ES-I3 (cell line): ENCODE measurements at regions not wholly inside any gene's neighbourhood (a gene's known extent, or its start where the extent isn't known, plus 50 kb on each side); places are given as distances from the start of the nearest gene placed in this dataset.

ENCODE experiments used
- H3K36me3 ChIP-seq: 2 replicates; pipeline ENCODE4 v1.6.1; 2013; ENCODE audit warnings: mild to moderate bottlenecking, low read length, control low read depth, moderate library complexity; ENCODE audit not compliant: insufficient read depth
- H3K4me1 ChIP-seq: 2 replicates; pipeline ENCODE4 v1.6.1; 2013; ENCODE audit warnings: mild to moderate bottlenecking, control low read depth, low read length; ENCODE audit not compliant: insufficient read depth
- H3K9ac ChIP-seq: 2 replicates; pipeline ENCODE4 v1.6.1; 2013; ENCODE audit warnings: low read depth, mild to moderate bottlenecking, low read length, moderate library complexity
- H3K9me3 ChIP-seq: 2 replicates; pipeline ENCODE4 v1.6.1; 2013; ENCODE audit warnings: mild to moderate bottlenecking, low read length, moderate library complexity; ENCODE audit not compliant: control insufficient read depth, insufficient read depth

DNA sequence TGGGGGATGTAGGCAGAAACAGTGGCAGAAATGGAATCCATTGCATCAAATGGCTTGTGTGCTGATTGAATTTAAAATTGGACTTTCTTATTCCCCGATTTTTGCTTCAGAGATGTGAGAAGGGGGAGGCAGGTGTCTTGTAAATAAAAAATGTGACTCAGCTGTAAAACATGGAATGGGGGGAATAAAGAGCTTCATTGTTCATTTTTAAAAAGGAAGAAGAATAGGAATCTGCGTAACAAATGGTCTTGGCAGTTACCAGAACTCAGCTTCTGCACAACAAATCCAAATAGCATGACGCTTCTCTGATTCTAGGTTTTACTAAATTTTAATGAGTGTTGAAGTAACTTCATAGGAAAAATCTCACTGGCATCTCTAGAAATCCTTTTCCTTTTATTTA is 323.9 kb upstream of the GBE1 start:
- Histone ChIP-seq H3K4me1 (peaks cover 22% of the 10 kb centered on the region), H3K36me3 (no peaks in the 10 kb centered on the region), H3K9me3 (no peaks in the 10 kb centered on the region), H3K9ac (no peak overlapping the region)

DNA sequence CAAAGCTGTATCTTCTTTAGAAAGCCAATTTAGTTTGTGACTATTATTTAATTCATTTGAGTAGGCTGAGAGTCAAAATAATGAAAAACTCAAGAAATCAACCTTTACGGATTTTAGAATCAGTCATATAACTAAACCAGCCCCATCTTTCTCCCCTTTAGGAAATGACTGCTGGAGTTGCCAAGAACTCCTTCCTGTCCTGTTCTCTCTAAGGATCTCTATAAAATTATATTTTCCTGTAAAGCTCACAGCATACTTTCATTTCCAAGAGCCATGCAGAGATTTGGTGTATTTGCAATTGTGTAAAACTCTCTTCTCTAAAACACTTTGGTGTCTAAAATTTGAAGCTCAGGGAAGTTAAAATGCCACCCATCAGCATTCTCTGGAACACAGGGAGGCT is 323.4 kb upstream of the GBE1 start:
- H3K4me1 ChIP-seq = peaks cover 26% of the 10 kb centered on the region
- H3K9me3 ChIP-seq = no peaks in the 10 kb centered on the region
- H3K36me3 ChIP-seq = no peaks in the 10 kb centered on the region
- no peak overlapping the region for H3K9ac ChIP-seq

DNA sequence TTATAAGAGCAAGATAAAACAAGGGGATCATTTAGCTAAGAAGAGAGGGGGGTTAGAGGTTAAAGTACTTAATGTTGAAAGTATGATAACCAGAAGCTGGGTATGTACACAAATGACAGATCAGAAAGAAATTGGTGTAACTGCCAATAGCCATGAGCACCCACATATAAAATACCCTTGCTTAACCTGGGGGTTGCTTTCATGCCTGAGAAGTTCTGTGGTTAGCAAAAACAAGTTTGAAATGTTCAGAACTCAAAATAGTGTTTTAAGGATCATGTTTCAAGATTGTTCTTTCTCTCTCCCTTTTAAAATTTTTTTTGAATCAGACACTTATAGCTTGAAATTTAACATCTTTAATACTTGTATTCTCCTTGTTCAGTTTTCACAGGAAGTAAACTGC is 321.4 kb upstream of the GBE1 start:
- Histone ChIP-seq H3K9ac (no peak overlapping the region), H3K4me1 (peaks cover 18% of the 10 kb centered on the region)

DNA sequence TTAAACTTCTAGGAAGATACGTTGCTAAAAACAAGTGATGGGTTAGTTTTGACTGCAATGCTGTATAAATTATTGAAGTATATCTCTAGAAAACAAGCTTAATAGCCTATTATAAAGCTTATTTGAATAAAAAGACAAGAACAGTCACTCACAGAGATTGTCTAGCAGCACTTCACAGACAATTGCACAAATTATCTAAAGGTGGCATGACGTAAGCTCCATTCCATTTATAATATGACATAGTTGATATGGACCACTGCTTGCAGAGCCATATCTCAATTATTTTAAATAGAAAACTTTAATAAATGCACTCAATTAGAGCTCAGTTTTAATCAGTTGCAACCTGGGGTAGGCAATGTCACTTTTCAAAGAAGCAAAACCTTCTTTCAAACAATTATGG is 319.9 kb upstream of the GBE1 start:
- H3K36me3 ChIP-seq = no peaks in the 10 kb centered on the region
- H3K9ac ChIP-seq = no peak overlapping the region
- no peaks in the 10 kb centered on the region for H3K9me3 ChIP-seq
- H3K4me1 ChIP-seq = peaks cover 14% of the 10 kb centered on the region

More for the DNA sequence above, 321.4 kb upstream of the GBE1 start:
- H3K36me3 ChIP-seq = no peaks in the 10 kb centered on the region
- H3K9me3 ChIP-seq = no peaks in the 10 kb centered on the region

DNA sequence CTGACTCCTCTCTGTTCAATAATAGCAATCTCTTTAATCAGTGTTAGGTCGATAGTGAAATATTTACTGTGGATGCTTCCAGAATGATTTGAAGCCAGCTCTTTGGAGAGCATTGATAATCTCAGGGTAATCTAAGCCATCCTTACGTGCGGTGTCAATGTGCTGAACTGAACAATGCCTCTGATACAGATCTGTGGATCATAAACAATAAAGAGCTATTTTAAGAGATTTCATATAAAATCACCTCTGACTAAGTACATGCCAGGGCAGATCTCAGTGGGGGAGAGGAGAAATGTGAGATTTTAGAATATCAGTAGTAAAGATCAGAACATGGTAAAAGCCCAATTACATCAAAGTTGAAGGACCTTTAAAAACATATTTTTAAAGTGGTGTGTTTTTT is 319.3 kb upstream of the GBE1 start:
- no peak overlapping the region for H3K9ac ChIP-seq
- no peaks in the 10 kb centered on the region for H3K36me3 ChIP-seq
- peaks cover 14% of the 10 kb centered on the region for H3K4me1 ChIP-seq
- no peaks in the 10 kb centered on the region for H3K9me3 ChIP-seq

DNA sequence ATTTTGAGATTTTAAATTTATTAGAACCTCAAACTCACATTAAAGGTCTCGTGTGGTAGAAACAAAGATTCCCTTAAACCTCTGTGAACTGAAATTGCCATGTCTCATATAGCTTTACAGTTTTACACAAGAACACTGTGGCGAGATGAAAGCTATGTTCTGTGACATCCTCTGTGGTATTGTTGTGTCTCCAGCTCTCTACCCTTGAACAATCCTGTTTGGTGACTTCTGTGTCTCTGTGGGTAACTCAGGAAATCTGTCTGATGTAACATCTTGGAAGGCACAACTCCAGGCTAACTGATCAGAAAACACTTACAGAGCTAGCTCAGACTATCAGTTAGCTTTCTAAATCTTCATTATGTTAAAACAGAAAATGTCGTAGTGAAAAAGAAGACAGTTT is 318.8 kb upstream of the GBE1 start:
- Histone ChIP-seq H3K36me3 (no peaks in the 10 kb centered on the region), H3K4me1 (peaks cover 14% of the 10 kb centered on the region)

DNA sequence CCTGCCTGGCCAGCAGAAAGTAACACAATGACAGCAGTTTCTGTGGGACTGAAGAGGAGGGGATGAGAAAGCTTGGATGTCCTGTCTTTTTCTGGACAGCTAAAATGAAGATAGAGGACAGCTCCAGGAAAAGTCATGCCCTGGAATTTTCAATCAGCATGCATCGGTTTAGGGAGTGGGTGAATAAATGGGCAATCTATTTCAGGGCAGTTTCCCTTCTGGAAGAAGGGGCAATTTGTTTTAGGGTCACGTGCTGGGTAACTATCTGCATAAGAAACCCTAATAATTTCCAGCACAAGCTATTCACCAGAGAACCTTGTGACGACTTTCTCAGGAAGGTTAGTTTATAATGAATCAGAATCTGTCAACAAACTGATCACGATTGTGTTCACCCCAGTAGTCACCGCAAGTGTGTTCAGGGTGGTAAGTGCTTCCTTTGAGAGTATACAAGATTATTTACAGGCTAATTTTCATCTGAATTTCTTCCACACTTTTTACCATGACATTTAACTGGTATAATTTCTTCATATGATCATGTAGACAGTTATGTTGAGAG is 318.0 kb upstream of the GBE1 start:
- Histone ChIP-seq H3K9ac (no peak overlapping the region), H3K9me3 (no peaks in the 10 kb centered on the region), H3K36me3 (no peaks in the 10 kb centered on the region), H3K4me1 (peaks cover 11% of the 10 kb centered on the region)

More for the DNA sequence above, 318.8 kb upstream of the GBE1 start:
- no peaks in the 10 kb centered on the region for H3K9me3 ChIP-seq
- H3K9ac ChIP-seq = no peak overlapping the region

DNA sequence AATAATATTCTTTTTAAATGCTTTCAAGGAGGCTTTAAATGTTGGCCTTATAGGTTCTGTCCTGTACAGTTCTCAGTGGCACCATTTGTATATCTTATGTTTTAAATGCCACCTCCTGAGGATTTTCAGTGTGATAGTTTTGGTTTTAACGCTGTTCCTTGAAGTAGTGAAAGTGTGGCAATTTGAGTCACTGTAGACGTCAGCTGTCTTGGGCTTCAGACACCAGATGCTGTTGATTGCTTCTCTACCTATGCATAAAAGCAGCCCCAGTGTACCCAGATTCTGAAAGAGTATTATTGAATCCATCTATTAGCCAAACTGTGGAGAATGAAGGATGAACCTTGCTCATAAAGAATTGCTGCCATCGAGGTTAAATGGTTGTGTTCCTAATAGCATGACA is 316.8 kb upstream of the GBE1 start:
- Histone ChIP-seq H3K9ac (no peak overlapping the region), H3K36me3 (no peaks in the 10 kb centered on the region), H3K9me3 (no peaks in the 10 kb centered on the region), H3K4me1 (peaks cover 9% of the 10 kb centered on the region)

DNA sequence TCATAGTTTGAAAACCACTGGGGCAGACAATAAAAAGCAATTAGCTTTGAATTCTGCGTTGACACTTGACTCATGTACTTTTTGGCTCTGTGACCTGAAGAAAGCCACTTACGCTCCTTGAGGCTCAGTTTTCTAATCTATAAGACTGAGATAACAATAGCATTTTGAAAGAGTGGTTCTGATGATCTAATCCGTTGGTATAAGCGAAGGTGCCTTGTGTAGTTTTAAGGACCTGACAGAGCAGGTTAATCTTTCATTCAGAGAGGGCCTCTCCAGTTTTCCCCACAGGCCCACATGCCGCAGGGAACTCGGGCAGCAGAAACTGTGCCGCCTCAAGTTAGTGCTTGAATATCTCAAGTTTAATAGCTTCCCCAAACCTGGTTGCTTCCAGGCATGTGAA is 306.0 kb upstream of the GBE1 start:
- no peak overlapping the region for H3K9ac ChIP-seq
- H3K36me3 ChIP-seq = no peaks in the 10 kb centered on the region
- H3K4me1 ChIP-seq = no peaks in the 10 kb centered on the region
- no peaks in the 10 kb centered on the region for H3K9me3 ChIP-seq

DNA sequence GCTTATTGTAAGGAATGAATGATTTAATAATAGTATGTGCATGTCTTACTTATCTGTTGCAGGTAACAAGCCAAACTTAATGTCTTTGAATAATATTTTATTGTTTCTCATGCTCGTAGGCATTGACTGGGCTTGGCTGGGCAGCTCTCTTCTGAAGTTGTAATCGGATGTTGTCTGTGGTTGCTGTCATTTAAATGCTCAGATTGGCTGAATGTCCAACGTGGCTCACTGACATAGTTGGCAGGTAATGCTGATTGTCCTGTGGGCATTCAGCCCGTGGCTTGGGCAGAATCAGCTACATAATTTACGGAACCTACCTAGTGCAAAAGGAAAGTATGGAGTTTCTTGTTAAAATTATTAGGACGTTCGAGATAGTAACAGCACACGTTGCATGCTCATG is 297.4 kb upstream of the GBE1 start:
- Histone ChIP-seq H3K9me3 (no peaks in the 10 kb centered on the region), H3K36me3 (no peaks in the 10 kb centered on the region), H3K4me1 (no peaks in the 10 kb centered on the region), H3K9ac (no peak overlapping the region)

DNA sequence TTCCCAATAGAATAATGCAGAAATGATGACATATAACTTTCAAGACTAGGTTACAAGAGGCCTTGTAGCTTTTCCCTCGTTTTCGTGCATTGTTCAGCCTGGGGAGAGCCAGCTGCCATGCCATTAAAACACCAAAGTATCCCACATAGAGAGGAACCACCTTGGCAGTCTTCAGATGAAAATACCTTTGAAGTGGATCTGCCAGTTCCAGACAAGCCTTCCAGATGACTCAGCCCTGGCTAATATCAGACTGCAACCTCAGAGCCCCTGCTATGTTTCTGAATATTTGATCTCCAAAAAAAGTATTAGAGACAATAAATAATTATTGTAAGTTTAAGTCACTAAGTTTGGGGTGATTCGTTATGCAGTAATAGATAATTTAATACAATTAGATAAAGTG is 294.3 kb upstream of the GBE1 start:
- H3K9ac ChIP-seq = no peak overlapping the region
- H3K9me3 ChIP-seq = no peaks in the 10 kb centered on the region
- no peaks in the 10 kb centered on the region for H3K36me3 ChIP-seq
- no peaks in the 10 kb centered on the region for H3K4me1 ChIP-seq

DNA sequence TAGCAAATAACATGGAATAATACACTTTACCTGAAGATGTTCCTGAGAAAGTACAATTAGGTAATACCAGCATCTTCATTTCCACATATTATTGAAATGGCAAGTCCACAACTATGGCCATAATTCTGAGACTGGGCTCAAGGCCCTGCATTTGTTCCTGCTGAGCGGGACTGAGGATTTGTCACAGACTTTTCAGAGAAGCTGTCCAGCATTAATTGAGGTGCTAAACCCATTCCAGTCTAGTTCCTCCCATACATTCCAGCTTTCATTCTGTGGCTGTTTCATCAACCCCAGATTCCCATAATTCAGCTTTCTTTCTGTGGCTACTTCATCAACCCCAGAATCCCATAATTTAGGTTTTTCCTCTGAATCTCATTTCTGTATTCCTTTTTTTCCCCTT is 293.4 kb upstream of the GBE1 start:
- Histone ChIP-seq H3K36me3 (no peaks in the 10 kb centered on the region), H3K9ac (no peak overlapping the region), H3K9me3 (no peaks in the 10 kb centered on the region), H3K4me1 (no peaks in the 10 kb centered on the region)

DNA sequence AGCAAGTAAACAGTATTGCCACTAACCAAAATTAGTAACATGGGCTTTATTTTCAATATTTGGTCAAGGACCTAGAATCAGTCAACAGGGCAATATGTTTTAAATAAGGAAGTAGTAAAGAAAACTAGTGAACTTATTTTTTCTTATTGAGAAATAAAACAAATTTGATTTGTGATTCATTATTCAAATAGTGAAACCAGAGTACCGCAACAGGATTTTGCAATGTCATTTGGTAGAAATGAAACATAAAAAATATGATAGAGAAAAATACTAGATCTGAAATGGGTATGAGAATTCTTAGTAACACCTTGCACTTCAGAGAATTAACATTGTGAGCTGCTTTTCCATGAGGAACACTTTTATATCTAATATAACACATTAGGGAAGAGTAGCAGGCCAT is 291.8 kb upstream of the GBE1 start:
- Histone ChIP-seq H3K36me3 (no peaks in the 10 kb centered on the region), H3K9ac (no peak overlapping the region), H3K9me3 (no peaks in the 10 kb centered on the region), H3K4me1 (no peaks in the 10 kb centered on the region)

DNA sequence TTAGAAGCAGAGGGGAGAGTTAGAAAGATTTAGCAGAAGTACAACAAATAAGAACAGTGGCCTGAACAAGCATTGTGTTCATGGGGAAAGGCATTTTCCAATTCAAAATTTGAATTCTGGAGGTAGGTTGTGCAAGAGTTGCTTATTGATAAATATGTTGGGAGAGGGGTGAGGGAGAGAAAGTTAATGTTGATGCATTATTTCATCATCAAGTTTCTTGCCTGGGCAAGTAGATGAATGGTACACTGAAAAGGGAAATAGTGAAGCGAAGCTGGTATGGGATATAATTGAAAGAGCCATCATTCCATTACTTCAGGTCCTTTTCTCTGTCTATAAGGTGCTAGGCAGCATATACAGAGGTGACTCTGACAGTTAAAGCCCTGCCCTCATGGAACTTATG is 288.9 kb upstream of the GBE1 start:
- Histone ChIP-seq H3K9me3 (no peaks in the 10 kb centered on the region), H3K36me3 (no peaks in the 10 kb centered on the region), H3K4me1 (no peaks in the 10 kb centered on the region), H3K9ac (no peak overlapping the region)

DNA sequence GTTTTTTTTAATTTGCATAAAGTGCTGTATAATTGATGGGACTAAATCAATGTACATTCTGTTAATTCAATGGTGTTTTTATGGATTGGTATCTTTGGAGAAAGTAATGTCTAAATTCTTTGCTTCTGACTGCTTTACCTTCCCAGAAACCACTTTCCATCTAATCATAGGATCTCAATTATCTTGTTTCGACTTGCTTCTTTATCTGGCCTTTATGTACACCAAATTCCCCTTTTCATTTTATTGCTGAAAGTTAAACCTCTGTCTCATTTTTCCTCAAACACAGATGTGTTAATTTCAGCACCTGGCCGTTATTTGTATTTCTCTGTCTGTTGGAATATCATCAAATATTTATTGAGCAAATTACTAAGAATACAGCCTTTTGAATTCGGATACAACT is 287.3 kb upstream of the GBE1 start:
- no peaks in the 10 kb centered on the region for H3K36me3 ChIP-seq
- no peaks in the 10 kb centered on the region for H3K4me1 ChIP-seq
- H3K9me3 ChIP-seq = no peaks in the 10 kb centered on the region
- H3K9ac ChIP-seq = no peak overlapping the region
